Kasumi-1 (cell line): ENCODE measurements at regions not wholly inside any gene's neighbourhood (a gene's known extent, or its start where the extent isn't known, plus 50 kb on each side); places are given as distances from the start of the nearest gene placed in this dataset.
"Not testable (repeated sequence)": the region's sequence is repeated elsewhere in the genome, so short reads cannot be mapped to it uniquely, and the experiment has no call there.

Experiments used
- DNase-seq, 2 experiments: peaks; one replicate each; lab custom pipeline; 2025; lab: John Stamatoyannopoulos, UW

GRCh38 chr12:18849080-18849479 lies 111.2 kb downstream of the CAPZA3 start:
- no peak for DNase-seq

- no peak for DNase-seq
Measured at GRCh38 chr12:18849761-18850160, 111.8 kb downstream of the CAPZA3 start.

- DNase-seq, result no peak
Measured at GRCh38 chr12:18850752-18851151, 112.8 kb downstream of the CAPZA3 start.

GRCh38 chr12:18851271-18851670 lies 113.4 kb downstream of the CAPZA3 start:
- DNase-seq, result peak; percentile 56 to 64

GRCh38 chr12:18853570-18854366 lies 115.8 kb downstream of the CAPZA3 start:
- no peak for DNase-seq

GRCh38 chr12:18857656-18858055 lies 119.7 kb downstream of the CAPZA3 start:
- DNase-seq, result no peak

- DNase-seq, result no peak
Measured at GRCh38 chr12:18859400-18859799, 121.5 kb downstream of the CAPZA3 start.

- DNase-seq, result peak; percentile 45 to 65
Measured at GRCh38 chr12:18861287-18861858, 123.5 kb downstream of the CAPZA3 start.

- DNase-seq, result no peak
Measured at GRCh38 chr12:18863769-18864500, 126.0 kb downstream of the CAPZA3 start.

- no peak for DNase-seq
Measured at GRCh38 chr12:18864900-18865561, 127.1 kb downstream of the CAPZA3 start.

GRCh38 chr12:18868717-18869116 lies 130.8 kb downstream of the CAPZA3 start:
- no peak for DNase-seq

GRCh38 chr12:18872770-18873169 lies 134.9 kb downstream of the CAPZA3 start:
- no peak for DNase-seq

GRCh38 chr12:18878676-18879180 lies 140.8 kb downstream of the CAPZA3 start:
- DNase-seq, result no peak

- DNase-seq, result no peak
Measured at GRCh38 chr12:18882690-18883089, 144.8 kb downstream of the CAPZA3 start.

GRCh38 chr12:18886962-18887361 lies 149.0 kb downstream of the CAPZA3 start:
- DNase-seq, result peak; percentile 6 to 24

- DNase-seq, result no peak
Measured at GRCh38 chr12:18887368-18887767, 149.4 kb downstream of the CAPZA3 start.

GRCh38 chr12:18888047-18888446 lies 150.1 kb downstream of the CAPZA3 start:
- DNase-seq, result no peak

- DNase-seq, result not testable (repeated sequence)
Measured at GRCh38 chr12:18890621-18891020, 152.7 kb downstream of the CAPZA3 start.

GRCh38 chr12:18895540-18895939 lies 157.6 kb downstream of the CAPZA3 start:
- no peak for DNase-seq

- no peak for DNase-seq
Measured at GRCh38 chr12:18895946-18896345, 158.0 kb downstream of the CAPZA3 start.

GRCh38 chr12:18897823-18898222 lies 159.9 kb downstream of the CAPZA3 start:
- DNase-seq, result no peak

- DNase-seq, result no peak
Measured at GRCh38 chr12:18898470-18898869, 160.6 kb downstream of the CAPZA3 start.
